OCI-LY1 (cell line): ENCODE measurements at regions not wholly inside any gene's neighbourhood (a gene's known extent, or its start where the extent isn't known, plus 50 kb on each side); places are given as distances from the start of the nearest gene placed in this dataset.

Experiments used
- CTCF ChIP-seq: fragments of 200-600 bp; sonication (generic), shearing (Covaris generic); IDR thresholded peaks from 2 replicates; pipeline ENCODE4 v1.5.1; 2017; ENCODE audit warnings: mild to moderate bottlenecking, antibody characterized with exemption, low read length, moderate library complexity, mixed read lengths
- EZH2 ChIP-seq: fragments of 200-600 bp; sonication (generic), shearing (Covaris generic); IDR thresholded peaks from 2 replicates; pipeline ENCODE4 v1.8.0; 2017; ENCODE audit warnings: borderline replicate concordance, mixed run types, mild to moderate bottlenecking, antibody characterized with exemption, low read length, moderate library complexity, mixed read lengths

GRCh38 chr6:81812401-81812800 lies 59.9 kb upstream of the TENT5A start:
- TF ChIP-seq CTCF (no peak), EZH2 (no peak)
